Fibroblast of pulmonary artery (primary cell): ENCODE measurements at regions not wholly inside any gene's neighbourhood (a gene's known extent, or its start where the extent isn't known, plus 50 kb on each side); places are given as distances from the start of the nearest gene placed in this dataset.

Source experiments
- DNase-seq: peaks from one replicate; pipeline ENCODE4 v3.0.0-alpha.2; 2010; ENCODE audit warnings: low read depth
- H3K4me3 ChIP-seq: replicated peaks from 2 replicates; pipeline ENCODE4 v1.5.1; 2011; ENCODE audit warnings: low read depth, mild to moderate bottlenecking, control low read depth, low read length, moderate library complexity
- CTCF ChIP-seq: IDR thresholded peaks from 2 replicates; pipeline ENCODE4 v1.5.1; 2011; ENCODE audit warnings: mild to moderate bottlenecking, control low read depth, low read length, inconsistent platforms; ENCODE audit errors: missing control alignments

- no peak overlapping the region for H3K4me3 ChIP-seq
- TF ChIP-seq CTCF = no peak
- no peak for DNase-seq
These were observed 294.9 kb upstream of the CRY1 start for GRCh38 chr12:107388263-107388662.

DNA sequence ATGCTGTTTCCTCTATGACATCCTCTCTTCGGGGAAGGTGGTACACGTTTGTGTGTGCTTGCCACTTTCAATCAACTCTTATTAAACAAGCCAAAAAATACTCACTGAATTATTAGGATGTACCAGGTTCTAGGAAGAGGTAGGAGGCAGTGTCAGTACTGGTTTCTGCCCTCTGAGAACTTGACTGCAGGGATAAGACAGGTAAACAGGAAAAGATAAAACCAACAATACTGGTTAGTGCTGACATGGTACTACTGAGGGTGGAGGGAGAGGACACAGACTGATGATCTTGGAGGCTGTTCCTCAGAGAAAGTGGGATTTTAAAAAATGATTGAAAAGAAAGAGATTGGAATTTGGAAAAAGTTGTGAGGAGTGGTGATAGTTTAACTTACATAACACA lies 295.2 kb upstream of the PWP1 start:
- DNase-seq = no peak
- H3K4me3 ChIP-seq = no peak overlapping the region
- no peak for TF ChIP-seq CTCF

DNA sequence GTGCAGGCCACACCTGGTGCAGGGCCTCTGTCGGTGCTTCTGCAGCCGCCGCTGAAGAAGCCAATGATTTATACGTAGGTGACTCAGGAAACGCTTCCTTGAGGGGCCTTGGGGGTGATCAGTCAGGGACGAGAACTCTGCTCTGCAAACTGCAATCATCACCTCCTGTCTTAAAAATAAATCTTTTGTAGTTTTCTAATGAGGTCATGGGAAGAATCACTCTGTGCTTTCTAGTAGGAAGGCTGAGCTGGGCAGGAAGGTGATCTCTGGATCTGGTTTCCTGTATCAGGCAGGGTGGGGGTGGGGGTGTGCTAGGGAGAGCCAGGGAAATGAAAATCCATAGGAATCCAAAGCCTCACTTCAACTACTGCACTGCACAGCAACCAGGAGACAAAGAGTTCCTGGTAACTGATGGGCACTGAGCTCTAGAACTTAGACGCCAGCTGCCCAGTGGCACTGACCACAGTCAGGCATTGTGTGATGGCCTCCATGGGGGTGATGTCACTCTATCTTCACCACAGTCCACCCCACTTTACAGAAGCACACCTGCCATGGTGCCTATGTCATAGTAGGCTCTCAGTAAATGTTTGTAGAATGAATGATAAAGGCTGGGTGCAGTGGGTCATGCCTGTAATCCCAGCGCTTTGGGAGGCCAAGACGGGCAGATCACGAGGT lies 292.4 kb upstream of the PWP1 start:
- no peak overlapping the region for H3K4me3 ChIP-seq
- no peak for TF ChIP-seq CTCF
- DNase-seq = no peak

DNA sequence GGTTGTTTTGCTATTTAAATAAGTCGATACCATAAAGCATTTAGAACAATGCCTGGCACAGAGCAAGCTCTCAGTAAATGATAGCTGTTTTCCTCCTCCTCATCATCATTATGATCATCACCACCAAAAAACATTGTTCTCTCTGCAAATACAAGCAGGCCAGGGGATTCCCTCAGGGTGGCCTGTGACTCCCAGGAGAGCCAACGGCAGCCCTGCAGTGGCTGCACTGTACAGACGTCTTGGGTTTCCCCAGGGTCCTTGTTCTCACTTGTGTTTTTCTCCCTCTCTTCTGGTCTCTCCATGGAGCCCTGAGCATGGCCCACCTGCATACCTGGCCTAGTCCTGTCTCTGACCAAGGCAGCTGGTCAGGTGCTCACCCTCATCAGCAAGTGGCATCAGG lies 290.9 kb upstream of the PWP1 start:
- no peak overlapping the region for H3K4me3 ChIP-seq
- no peak for DNase-seq
- TF ChIP-seq CTCF = no peak

GRCh38 chr12:107395817-107396216 lies 289.8 kb upstream of the PWP1 start:
- DNase-seq = no peak
- no peak overlapping the region for H3K4me3 ChIP-seq
- TF ChIP-seq CTCF = no peak

DNA sequence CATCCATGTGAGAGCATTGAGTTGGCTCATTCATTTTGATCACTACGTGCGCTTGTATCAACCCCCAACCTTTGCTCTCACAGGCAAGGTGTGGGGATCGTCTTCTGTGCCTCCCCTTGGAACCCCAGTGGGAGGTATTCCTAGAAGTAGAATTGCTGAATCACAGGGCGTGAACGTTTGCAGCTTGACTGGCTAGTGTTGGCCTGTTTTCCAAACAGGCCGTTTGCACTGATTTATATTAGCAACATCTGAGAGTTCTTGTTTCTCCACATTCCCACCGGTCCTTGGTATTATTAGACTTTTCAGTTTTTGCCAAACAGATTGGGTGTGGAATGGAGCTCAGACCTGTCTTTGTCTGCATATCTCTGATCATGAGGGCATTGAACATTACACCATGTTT lies 288.6 kb upstream of the PWP1 start:
- TF ChIP-seq CTCF = no peak

DNA sequence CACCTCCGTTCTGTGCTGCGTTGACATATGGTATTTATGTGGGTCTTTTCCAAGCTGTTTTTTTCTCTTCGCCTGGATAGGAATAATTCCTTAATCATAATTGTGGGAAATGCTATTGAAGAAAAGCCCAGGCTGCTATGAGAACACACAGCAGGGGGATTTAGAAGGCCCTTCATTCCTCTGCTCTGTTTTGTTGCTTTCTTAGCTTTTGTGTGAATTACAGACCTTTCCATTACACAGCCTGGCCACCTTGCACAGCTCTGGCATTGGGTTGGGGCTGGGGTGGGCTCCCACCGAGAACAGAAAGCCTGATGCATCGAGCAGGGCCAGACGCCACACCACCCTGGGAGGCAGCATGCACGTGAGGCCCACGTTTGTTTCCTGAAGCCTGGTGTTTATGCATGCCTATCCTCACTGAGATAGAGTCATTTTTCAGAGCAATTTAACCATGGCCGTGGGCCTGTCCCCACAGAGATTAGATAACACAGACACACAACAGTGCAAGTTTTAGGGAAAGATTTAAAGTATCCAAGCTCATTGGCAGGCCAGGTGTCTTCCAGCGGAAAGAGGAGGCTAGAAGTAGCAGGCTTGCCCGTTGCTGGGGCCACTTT lies 287.6 kb upstream of the PWP1 start:
- DNase-seq = no peak
- TF ChIP-seq CTCF = no peak
- no peak overlapping the region for H3K4me3 ChIP-seq

More for the DNA sequence above, 288.6 kb upstream of the PWP1 start:
- no peak overlapping the region for H3K4me3 ChIP-seq
- no peak for DNase-seq
